MM.1S (cell line): ENCODE measurements at regions not wholly inside any gene's neighbourhood (a gene's known extent, or its start where the extent isn't known, plus 50 kb on each side); places are given as distances from the start of the nearest gene placed in this dataset.

Experiments used
- EZH2phosphoT487 ChIP-seq: fragments of 300-600 bp; sonication (generic); IDR thresholded peaks from 2 replicates; pipeline ENCODE4 v1.6.1; 2018; ENCODE audit warnings: antibody characterized with exemption, low read length
- TF ChIP-seq, protein P1 (sequence below): fragments of 300-600 bp; sonication (generic); IDR thresholded peaks from 2 replicates; pipeline ENCODE4 v1.5.1; 2016; ENCODE audit warnings: antibody characterized with exemption, low read length, mixed read lengths

DNA sequence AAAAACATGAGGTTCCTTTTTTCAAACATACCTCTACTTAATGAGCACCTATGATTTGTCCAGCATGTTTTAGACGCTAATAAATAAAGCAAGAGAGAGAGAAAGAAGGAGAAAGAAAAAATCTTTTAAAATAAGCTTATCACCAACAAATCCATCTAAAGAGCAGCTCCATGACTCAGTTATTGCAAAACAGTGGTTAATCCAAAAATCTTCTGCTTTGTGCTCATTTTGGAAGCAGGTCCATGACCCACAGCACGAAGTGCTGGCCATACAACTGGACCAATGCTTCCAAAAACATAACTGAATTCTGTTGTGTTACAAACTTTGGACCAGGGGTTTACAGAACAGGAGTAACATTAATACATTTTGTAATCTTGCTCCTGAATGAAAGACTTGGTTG, 696.6 kb downstream of the KCNA4 start:
- TF ChIP-seq, protein P1, sequence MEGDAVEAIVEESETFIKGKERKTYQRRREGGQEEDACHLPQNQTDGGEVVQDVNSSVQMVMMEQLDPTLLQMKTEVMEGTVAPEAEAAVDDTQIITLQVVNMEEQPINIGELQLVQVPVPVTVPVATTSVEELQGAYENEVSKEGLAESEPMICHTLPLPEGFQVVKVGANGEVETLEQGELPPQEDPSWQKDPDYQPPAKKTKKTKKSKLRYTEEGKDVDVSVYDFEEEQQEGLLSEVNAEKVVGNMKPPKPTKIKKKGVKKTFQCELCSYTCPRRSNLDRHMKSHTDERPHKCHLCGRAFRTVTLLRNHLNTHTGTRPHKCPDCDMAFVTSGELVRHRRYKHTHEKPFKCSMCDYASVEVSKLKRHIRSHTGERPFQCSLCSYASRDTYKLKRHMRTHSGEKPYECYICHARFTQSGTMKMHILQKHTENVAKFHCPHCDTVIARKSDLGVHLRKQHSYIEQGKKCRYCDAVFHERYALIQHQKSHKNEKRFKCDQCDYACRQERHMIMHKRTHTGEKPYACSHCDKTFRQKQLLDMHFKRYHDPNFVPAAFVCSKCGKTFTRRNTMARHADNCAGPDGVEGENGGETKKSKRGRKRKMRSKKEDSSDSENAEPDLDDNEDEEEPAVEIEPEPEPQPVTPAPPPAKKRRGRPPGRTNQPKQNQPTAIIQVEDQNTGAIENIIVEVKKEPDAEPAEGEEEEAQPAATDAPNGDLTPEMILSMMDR = no peak
- no peak for TF ChIP-seq EZH2phosphoT487
